Trophoblast cell (in vitro differentiated cells and primary cell): ENCODE measurements at regions not wholly inside any gene's neighbourhood (a gene's known extent, or its start where the extent isn't known, plus 50 kb on each side); places are given as distances from the start of the nearest gene placed in this dataset.
A peak's percentile ranks its signal among the peaks of the same experiment; 100 is the strongest.
"Not testable (repeated sequence)": the region's sequence is repeated elsewhere in the genome, so short reads cannot be mapped to it uniquely, and the experiment has no call there.

ENCODE experiments used
- DNase-seq, 2 donors: peaks; one replicate each; pipeline ENCODE4 v3.0.0-alpha.2; 2016
- H2AFZ ChIP-seq: 2 replicates; pipeline ENCODE4 v1.6.1; 2013; ENCODE audit warnings: low read length, moderate library complexity, mild to moderate bottlenecking; ENCODE audit not compliant: insufficient read depth, poor library complexity
- H2AK5ac ChIP-seq: 2 replicates; pipeline ENCODE4 v1.6.1; 2013; ENCODE audit warnings: mild to moderate bottlenecking, low read length
- H2BK120ac ChIP-seq: 2 replicates; pipeline ENCODE4 v1.6.1; 2013; ENCODE audit warnings: low read length, mild to moderate bottlenecking, moderate library complexity; ENCODE audit not compliant: insufficient read depth, poor library complexity
- H2BK12ac ChIP-seq: 2 replicates; pipeline ENCODE4 v1.6.1; 2013; ENCODE audit warnings: mild to moderate bottlenecking, low read length, moderate library complexity
- H2BK5ac ChIP-seq: 2 replicates; pipeline ENCODE4 v1.6.1; 2013; ENCODE audit warnings: low read length, low read depth, moderate library complexity, mild to moderate bottlenecking; ENCODE audit not compliant: poor library complexity
- H3K14ac ChIP-seq: 2 replicates; pipeline ENCODE4 v1.6.1; 2013; ENCODE audit warnings: mild to moderate bottlenecking, low read length
- H3K18ac ChIP-seq: 2 replicates; pipeline ENCODE4 v1.6.1; 2013; ENCODE audit warnings: mild to moderate bottlenecking, low read length
- H3K23ac ChIP-seq: 2 replicates; pipeline ENCODE4 v1.6.1; 2013; ENCODE audit warnings: low read length
- H3K27ac ChIP-seq: 2 replicates; pipeline ENCODE4 v1.5.1; 2013; ENCODE audit warnings: low read depth, mild to moderate bottlenecking, inconsistent platforms, low read length, moderate library complexity
- H3K27me3 ChIP-seq: 2 replicates; pipeline ENCODE4 v1.6.1; 2013; ENCODE audit warnings: inconsistent platforms, mild to moderate bottlenecking, low read length, moderate library complexity; ENCODE audit not compliant: insufficient read depth
- H3K36me3 ChIP-seq, 2 experiments: 1 replicate in 1 of 2; 2 replicates in 1 of 2; pipeline ENCODE4 v1.6.1; 2013; ENCODE audit warnings: low read length in 2 of 2, mild to moderate bottlenecking in 2 of 2, moderate library complexity in 1 of 2; ENCODE audit not compliant: insufficient read depth in 2 of 2, control insufficient read depth in 1 of 2
- H3K4ac ChIP-seq: 2 replicates; pipeline ENCODE4 v1.6.1; 2013; ENCODE audit warnings: low read depth, mild to moderate bottlenecking, low read length, moderate library complexity
- H3K4me1 ChIP-seq, 2 experiments: 1 replicate in 1 of 2; 2 replicates in 1 of 2; pipeline ENCODE4 v1.6.1; 2013; ENCODE audit warnings: low read length in 2 of 2, mild to moderate bottlenecking in 2 of 2, moderate library complexity in 1 of 2; ENCODE audit not compliant: insufficient read depth in 2 of 2, control insufficient read depth in 1 of 2
- H3K4me2 ChIP-seq: 2 replicates; pipeline ENCODE4 v1.6.1; 2013; ENCODE audit warnings: inconsistent platforms, mild to moderate bottlenecking, low read length, moderate library complexity
- H3K4me3 ChIP-seq: 2 replicates; pipeline ENCODE4 v1.5.1; 2013; ENCODE audit warnings: mild to moderate bottlenecking, low read depth, low read length, inconsistent platforms
- H3K79me1 ChIP-seq: one replicate; pipeline ENCODE4 v1.6.1; 2013; ENCODE audit warnings: low read length
- H3K79me2 ChIP-seq: 2 replicates; pipeline ENCODE4 v1.6.1; 2013; ENCODE audit warnings: low read length, mild to moderate bottlenecking; ENCODE audit not compliant: control insufficient read depth, insufficient read depth, poor library complexity
- H3K9ac ChIP-seq: 2 replicates; pipeline ENCODE4 v1.6.1; 2013; ENCODE audit warnings: mild to moderate bottlenecking, low read length
- H3K9me3 ChIP-seq: 2 replicates; pipeline ENCODE4 v1.6.1; 2013; ENCODE audit warnings: low read depth, mild to moderate bottlenecking, control low read depth, inconsistent platforms, low read length; ENCODE audit not compliant: insufficient read depth
- H4K12ac ChIP-seq: 2 replicates; pipeline ENCODE4 v1.6.1; 2013; ENCODE audit warnings: low read depth, mild to moderate bottlenecking, low read length, moderate library complexity
- H4K8ac ChIP-seq: 2 replicates; pipeline ENCODE4 v1.6.1; 2013; ENCODE audit warnings: low read depth, mild to moderate bottlenecking, low read length, moderate library complexity
- H4K91ac ChIP-seq: one replicate; pipeline ENCODE4 v1.6.1; 2013; ENCODE audit warnings: low read depth, mild to moderate bottlenecking, low read length, moderate library complexity
- WGBS: extraction: QIAGEN DNeasy Blood & Tissue Kit; methylation state at CpG from one replicate; pipeline ENCODE4 v1.1.7; 2013; ENCODE audit warnings: missing lambda C conversion rate; ENCODE audit not compliant: insufficient read length, insufficient coverage; ENCODE audit errors: extremely low coverage; 5-methylcytosine and 5-hydroxymethylcytosine counted together

DNA sequence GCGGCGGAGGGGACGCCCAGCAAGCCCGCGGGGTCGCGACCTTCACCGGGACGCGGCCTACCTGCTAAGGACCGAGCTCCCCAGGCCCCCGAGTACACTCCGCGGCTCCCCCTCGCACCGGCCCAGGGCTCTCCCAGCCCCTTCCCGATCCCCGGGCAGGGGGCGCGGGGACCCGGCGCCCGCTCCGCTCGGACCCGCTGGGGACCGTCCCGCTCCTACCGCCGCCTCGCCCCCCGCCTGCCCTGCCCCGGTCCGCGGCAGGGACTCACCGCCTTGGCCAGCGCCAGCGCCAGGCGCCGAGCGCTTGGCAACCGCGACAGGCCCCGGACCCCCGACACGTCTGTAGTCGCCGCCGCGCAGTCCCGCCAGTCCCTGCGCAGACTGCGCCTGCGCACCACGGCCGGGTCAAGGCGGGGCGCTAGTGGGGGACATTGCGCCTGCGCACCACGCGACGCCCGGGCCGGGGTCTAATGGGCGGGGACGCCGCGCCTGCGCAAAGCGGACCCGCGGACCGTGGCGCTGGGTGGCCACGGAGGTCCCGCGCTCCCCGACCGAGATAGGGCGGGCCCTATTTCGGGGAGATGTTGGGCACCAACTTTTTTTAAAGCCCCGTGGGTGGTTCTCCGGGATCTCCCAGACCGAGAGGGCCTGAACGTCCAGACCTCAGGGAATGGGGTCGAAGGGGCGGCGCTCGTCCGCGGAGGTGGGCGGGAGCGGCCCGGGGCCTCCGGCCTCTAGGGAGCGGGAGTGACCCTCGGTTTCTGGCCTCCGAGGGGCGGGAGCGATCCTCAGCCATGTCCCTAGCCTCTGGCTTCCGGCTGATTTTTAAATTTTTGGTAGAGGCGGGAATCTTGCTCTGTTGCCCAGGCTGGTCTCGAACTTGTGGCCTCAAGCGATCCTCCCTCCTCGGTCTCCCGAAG, 81.8 kb upstream of the TNK2 start:
- H3K9me3 ChIP-seq, H3K4me1 ChIP-seq, H2AK5ac ChIP-seq, H3K27me3 ChIP-seq, H3K36me3 ChIP-seq, H3K79me1 ChIP-seq, H3K79me2 ChIP-seq, H2BK12ac ChIP-seq, H3K23ac ChIP-seq: not testable (repeated sequence)
- peak; percentile 89 to 96 for DNase-seq
- Histone ChIP-seq H4K91ac (peak overlapping the region; percentile 81), H3K9ac (peak overlapping the region; percentile 80), H3K4me3 (peak overlapping the region; percentile 83), H2BK120ac (peak overlapping the region; percentile 69), H3K4me2 (peak overlapping the region; percentile 78), H2AFZ (peak overlapping the region; percentile 86), H4K12ac (peak overlapping the region; percentile 74), H3K14ac (peak overlapping the region; percentile 82), H4K8ac (peak overlapping the region; percentile 96), H3K27ac (peak overlapping the region; percentile 62), H3K18ac (peak overlapping the region; percentile 51), H2BK5ac (peak overlapping the region; percentile 76), H3K4ac (peak overlapping the region; percentile 75)
- no CpG with 5 or more reads among the region's 107 CpGs for WGBS

DNA sequence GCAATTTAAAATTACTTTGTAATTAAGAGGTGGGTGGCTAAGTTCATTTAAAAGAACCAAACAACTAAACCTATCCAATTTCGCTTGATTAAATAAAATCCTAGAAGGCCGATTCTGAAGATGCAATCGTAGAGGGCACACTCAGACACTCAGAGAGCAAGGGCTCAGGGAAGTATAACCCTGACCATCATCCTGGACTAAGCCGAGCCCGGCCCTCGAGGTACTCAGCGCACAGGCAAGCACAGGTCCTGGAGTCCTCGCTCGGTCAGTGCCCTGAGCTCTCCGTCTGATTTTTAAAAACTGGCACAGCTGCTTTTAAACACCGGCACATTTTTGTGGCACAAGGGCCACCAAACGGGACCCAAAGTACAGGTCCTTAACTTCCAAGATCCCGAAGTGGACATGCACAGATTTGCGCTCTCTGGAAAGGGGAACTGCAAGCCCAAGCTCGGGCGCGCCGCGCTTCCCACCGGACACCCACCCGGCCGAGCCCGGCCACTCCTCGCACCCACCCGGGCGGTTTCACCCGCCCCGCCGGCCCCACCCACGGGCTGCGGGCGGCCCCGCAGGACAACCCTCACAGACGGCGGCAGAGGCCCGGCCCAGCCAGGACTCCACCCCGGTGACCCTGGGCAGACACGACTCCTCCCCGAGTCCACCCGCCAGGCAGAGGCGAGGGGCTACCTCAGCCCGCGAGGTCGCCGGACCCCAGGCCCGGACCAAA, 81.0 kb upstream of the TNK2 start:
- WGBS: no CpG with 5 or more reads among the region's 46 CpGs
- not testable (repeated sequence) for H3K18ac ChIP-seq, H3K27me3 ChIP-seq, H2BK5ac ChIP-seq, H3K4me1 ChIP-seq, H2BK120ac ChIP-seq, H4K8ac ChIP-seq, H2AFZ ChIP-seq, H3K23ac ChIP-seq, H3K79me2 ChIP-seq, H3K9me3 ChIP-seq, H2BK12ac ChIP-seq, H3K79me1 ChIP-seq, H3K14ac ChIP-seq, H3K36me3 ChIP-seq, H3K27ac ChIP-seq, H4K12ac ChIP-seq, H2AK5ac ChIP-seq
- peak overlapping the region; percentile 64 for H3K4ac ChIP-seq
- H3K9ac ChIP-seq: peak overlapping the region; percentile 76
- peak overlapping the region; percentile 11 for H4K91ac ChIP-seq
- H3K4me3 ChIP-seq: peak overlapping the region; percentile 79
- peak overlapping the region; percentile 52 for H3K4me2 ChIP-seq
- DNase-seq: peak; percentile 64 to 79

DNA sequence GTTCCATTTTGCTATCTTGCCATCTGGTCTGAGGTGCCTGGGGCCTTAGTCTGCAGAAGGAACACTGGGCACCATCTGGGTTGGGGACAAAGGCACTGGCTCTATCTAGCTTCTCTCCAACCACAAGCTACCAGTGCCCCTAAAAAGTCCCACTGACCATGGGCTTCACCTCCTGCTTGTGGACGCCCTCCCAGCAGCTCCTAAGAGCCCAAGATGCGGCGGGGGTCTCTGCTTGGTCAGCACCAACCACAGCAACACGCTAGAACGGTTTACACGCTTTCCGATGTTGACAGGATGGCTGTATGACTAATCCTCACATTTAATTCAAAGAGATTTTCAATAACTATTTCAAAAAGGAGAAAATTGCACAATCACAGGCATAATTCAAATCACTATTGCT, 80.4 kb upstream of the TNK2 start:
- H3K79me2 ChIP-seq, H3K27ac ChIP-seq, DNase-seq, H3K14ac ChIP-seq, H3K4ac ChIP-seq, H3K9ac ChIP-seq, H2AK5ac ChIP-seq, H4K91ac ChIP-seq, H3K36me3 ChIP-seq, H3K9me3 ChIP-seq, H4K12ac ChIP-seq, H3K4me3 ChIP-seq, H2BK120ac ChIP-seq, H3K23ac ChIP-seq, H4K8ac ChIP-seq, H2BK12ac ChIP-seq, H2AFZ ChIP-seq, H3K27me3 ChIP-seq, H3K18ac ChIP-seq, H2BK5ac ChIP-seq, H3K4me1 ChIP-seq, H3K79me1 ChIP-seq, H3K4me2 ChIP-seq: not testable (repeated sequence)
- WGBS: no CpG with 5 or more reads among the region's 7 CpGs

DNA sequence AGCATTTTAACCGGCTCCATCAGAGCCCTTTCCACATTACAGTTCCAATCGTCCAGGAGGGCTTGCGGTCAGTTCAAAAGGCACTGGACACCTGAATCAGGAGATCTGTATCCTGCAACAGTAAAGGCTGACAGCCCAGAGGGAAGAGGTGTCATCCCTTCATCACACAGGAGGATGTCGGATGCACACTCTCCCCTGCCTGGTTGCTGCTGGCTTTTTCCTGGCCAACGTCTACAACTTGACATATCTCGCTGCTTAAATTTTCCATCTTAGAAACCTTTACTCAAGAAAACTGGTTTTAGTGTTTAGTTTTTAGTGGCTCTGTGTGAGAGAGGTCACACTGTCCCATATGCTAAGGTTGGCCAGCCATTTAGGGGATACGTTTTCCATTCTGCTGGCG, 78.7 kb upstream of the TNK2 start:
- H3K27ac ChIP-seq, H3K9me3 ChIP-seq, H2BK120ac ChIP-seq, H3K4ac ChIP-seq, H4K91ac ChIP-seq, H3K23ac ChIP-seq, H3K18ac ChIP-seq, H4K8ac ChIP-seq, H2AFZ ChIP-seq, H3K4me3 ChIP-seq, H4K12ac ChIP-seq, H3K27me3 ChIP-seq, DNase-seq, H2AK5ac ChIP-seq, H3K79me2 ChIP-seq, H3K14ac ChIP-seq, H3K9ac ChIP-seq, H2BK5ac ChIP-seq, H3K4me1 ChIP-seq, H3K79me1 ChIP-seq, H3K4me2 ChIP-seq, H2BK12ac ChIP-seq: not testable (repeated sequence)
- no CpG with 5 or more reads among the region's 8 CpGs for WGBS
- H3K36me3 ChIP-seq: peaks cover 14 to 15% of the 10 kb centered on the region in 2 experiments
